HTR-8/SVneo (cell line): ENCODE measurements at regions not wholly inside any gene's neighbourhood (a gene's known extent, or its start where the extent isn't known, plus 50 kb on each side); places are given as distances from the start of the nearest gene placed in this dataset.
"Not testable (repeated sequence)": the region's sequence is repeated elsewhere in the genome, so short reads cannot be mapped to it uniquely, and the experiment has no call there.

Experiments
- DNase-seq: peaks from one replicate; pipeline ENCODE4 v3.0.0; 2011; ENCODE audit warnings: low spot score, mixed read lengths; ENCODE audit not compliant: insufficient read length
- FAIRE-seq: peaks from 2 replicates; lab custom pipeline; 2011; peaks lifted over from hg19 to GRCh38; lab: Jason Lieb, UNC

GRCh38 chr6:169980826-169981450 is 229.5 kb downstream of the ERMARD start:
- no peak for DNase-seq

GRCh38 chr6:169979873-169980432 is 228.5 kb downstream of the ERMARD start:
- DNase-seq: no peak
- FAIRE-seq: no peak

More at GRCh38 chr6:169980826-169981450, 229.5 kb downstream of the ERMARD start:
- no peak for FAIRE-seq

GRCh38 chr6:169978615-169979161 is 227.3 kb downstream of the ERMARD start:
- FAIRE-seq (no peak), DNase-seq (no peak)

- DNase-seq (no peak), FAIRE-seq (no peak)
Measured at GRCh38 chr6:169977434-169978265, 226.2 kb downstream of the ERMARD start.

GRCh38 chr6:169976301-169977081 is 225.1 kb downstream of the ERMARD start:
- DNase-seq: no peak

GRCh38 chr6:169975701-169976100 is 224.3 kb downstream of the ERMARD start:
- FAIRE-seq (no peak), DNase-seq (no peak)

More at GRCh38 chr6:169976301-169977081, 225.1 kb downstream of the ERMARD start:
- FAIRE-seq: no peak

- FAIRE-seq: no peak
- no peak for DNase-seq
Measured at GRCh38 chr6:169975286-169975685, 223.9 kb downstream of the ERMARD start.

GRCh38 chr6:169974663-169975062 is 223.2 kb downstream of the ERMARD start:
- DNase-seq: no peak
- no peak for FAIRE-seq

- not testable (repeated sequence) for DNase-seq, FAIRE-seq
Measured at GRCh38 chr6:169973588-169974467, 222.4 kb downstream of the ERMARD start.

- FAIRE-seq (no peak), DNase-seq (no peak)
Measured at GRCh38 chr6:169972736-169973135, 221.3 kb downstream of the ERMARD start.

- no peak for DNase-seq
- no peak for FAIRE-seq
Measured at GRCh38 chr6:169972101-169972651, 220.8 kb downstream of the ERMARD start.

- DNase-seq: no peak
- no peak for FAIRE-seq
Measured at GRCh38 chr6:169971081-169971861, 219.8 kb downstream of the ERMARD start.

- no peak for DNase-seq
- FAIRE-seq: no peak
Measured at GRCh38 chr6:169970306-169970988, 219.0 kb downstream of the ERMARD start.

- no peak for DNase-seq
- FAIRE-seq: no peak
Measured at GRCh38 chr6:169969372-169970099, 218.1 kb downstream of the ERMARD start.

- FAIRE-seq: no peak
Measured at GRCh38 chr6:169968541-169969270, 217.3 kb downstream of the ERMARD start.

GRCh38 chr6:169967687-169968086 is 216.3 kb downstream of the ERMARD start:
- no peak for DNase-seq
- FAIRE-seq: no peak

More at GRCh38 chr6:169968541-169969270, 217.3 kb downstream of the ERMARD start:
- no peak for DNase-seq
